ENCODE measurements at regions not wholly inside any gene's neighbourhood (a gene's known extent, or its start where the extent isn't known, plus 50 kb on each side); places are given as distances from the start of the nearest gene placed in this dataset.
A peak's percentile ranks its signal among the peaks of the same experiment; 100 is the strongest.
"Not testable (repeated sequence)": the region's sequence is repeated elsewhere in the genome, so short reads cannot be mapped to it uniquely, and the experiment has no call there.

DNA sequence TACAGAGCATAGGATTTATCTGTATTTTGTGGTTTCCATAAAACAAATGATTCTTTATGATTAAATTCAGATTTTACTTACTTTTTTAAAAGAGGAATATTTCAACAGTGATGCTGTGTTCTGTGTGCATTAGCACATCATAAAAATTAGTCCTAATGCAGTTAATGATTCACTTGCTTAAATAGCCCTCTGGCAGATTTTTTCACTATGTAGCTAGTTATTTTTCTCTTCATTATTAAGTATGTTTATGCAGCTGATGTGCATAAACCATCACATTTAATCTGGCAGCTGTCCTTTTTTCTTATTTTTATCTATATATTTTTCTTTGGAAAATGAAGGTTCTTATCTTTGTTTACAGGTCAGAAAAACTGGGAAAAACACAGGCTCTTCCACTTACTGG lies 127.2 kb downstream of the ZNF486 start:
- no peak for TF ChIP-seq POLR2A (IDR thresholded peaks at IDR 0.05)
- TF ChIP-seq, protein P1, sequence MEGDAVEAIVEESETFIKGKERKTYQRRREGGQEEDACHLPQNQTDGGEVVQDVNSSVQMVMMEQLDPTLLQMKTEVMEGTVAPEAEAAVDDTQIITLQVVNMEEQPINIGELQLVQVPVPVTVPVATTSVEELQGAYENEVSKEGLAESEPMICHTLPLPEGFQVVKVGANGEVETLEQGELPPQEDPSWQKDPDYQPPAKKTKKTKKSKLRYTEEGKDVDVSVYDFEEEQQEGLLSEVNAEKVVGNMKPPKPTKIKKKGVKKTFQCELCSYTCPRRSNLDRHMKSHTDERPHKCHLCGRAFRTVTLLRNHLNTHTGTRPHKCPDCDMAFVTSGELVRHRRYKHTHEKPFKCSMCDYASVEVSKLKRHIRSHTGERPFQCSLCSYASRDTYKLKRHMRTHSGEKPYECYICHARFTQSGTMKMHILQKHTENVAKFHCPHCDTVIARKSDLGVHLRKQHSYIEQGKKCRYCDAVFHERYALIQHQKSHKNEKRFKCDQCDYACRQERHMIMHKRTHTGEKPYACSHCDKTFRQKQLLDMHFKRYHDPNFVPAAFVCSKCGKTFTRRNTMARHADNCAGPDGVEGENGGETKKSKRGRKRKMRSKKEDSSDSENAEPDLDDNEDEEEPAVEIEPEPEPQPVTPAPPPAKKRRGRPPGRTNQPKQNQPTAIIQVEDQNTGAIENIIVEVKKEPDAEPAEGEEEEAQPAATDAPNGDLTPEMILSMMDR (IDR thresholded peaks at IDR 0.05): no peak
- peaks cover 0 to 5% (median 0%) of the 10 kb centered on the region in 4 donors for H3K9me3 ChIP-seq
- H3K27ac ChIP-seq: no peak overlapping the region
- H3K4me3 ChIP-seq: no peak overlapping the region
- no peaks in the 10 kb centered on the region for H3K4me1 ChIP-seq
- no peak for DNase-seq
- no peaks in the 10 kb centered on the region for H3K27me3 ChIP-seq
- H3K36me3 ChIP-seq: no peaks in the 10 kb centered on the region

GRCh38 chr19:20292520-20292919 lies 125.5 kb downstream of the ZNF486 start:
- H3K4me1 ChIP-seq, H3K36me3 ChIP-seq, DNase-seq, H3K4me3 ChIP-seq, H3K9me3 ChIP-seq, H3K27me3 ChIP-seq, H3K27ac ChIP-seq: not testable (repeated sequence)

DNA sequence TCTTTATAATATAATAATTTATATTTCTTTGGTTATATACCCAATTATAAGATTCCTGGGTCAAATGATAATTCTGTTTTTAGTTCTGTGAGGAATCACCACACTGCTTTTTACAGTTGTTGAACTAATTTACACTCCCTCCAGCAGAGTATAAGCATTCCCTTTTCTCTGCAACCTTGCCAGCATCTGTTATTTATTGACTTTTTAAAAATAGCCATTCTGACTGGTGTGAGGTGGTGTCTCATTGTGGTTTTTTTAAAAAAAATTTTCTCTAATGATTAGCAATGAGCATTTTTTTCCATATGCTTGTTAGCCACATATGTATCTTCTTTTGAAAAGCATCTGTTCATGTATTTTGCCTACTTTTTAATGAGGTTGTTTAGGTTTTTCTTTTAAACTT lies 122.2 kb downstream of the ZNF486 start:
- H3K27ac ChIP-seq: no peak overlapping the region
- H3K9me3 ChIP-seq: no peaks in the 10 kb centered on the region
- H3K4me1 ChIP-seq: no peaks in the 10 kb centered on the region
- no peak for TF ChIP-seq POLR2A (IDR thresholded peaks at IDR 0.05)
- TF ChIP-seq, protein P1 (IDR thresholded peaks at IDR 0.05): no peak
- no peak overlapping the region for H3K4me3 ChIP-seq
- DNase-seq: no peak
- H3K36me3 ChIP-seq: no peaks in the 10 kb centered on the region
- no peaks in the 10 kb centered on the region for H3K27me3 ChIP-seq

DNA sequence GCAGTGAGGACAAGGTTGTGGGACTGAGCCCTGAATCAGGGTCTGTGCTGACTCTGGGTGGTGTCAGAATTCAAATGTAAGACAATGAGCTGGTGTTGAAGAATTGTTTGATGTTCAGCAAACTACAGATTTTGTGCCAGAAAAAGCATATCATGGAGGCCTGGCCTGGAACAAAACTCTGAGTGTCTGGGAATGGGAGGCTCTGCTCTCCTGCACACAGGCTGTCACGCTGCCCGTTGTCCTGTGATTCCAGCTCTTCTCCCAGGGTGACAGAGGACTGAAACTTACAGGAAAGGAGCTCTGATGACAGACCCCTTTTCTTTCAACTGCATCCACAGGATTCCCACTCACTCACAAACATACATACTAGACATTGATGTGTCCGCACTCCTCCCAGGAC lies 120.1 kb downstream of the ZNF486 start:
- no peak for TF ChIP-seq POLR2A (IDR thresholded peaks at IDR 0.05)
- TF ChIP-seq, protein P1 (IDR thresholded peaks at IDR 0.05): no peak
- no peak for DNase-seq

DNA sequence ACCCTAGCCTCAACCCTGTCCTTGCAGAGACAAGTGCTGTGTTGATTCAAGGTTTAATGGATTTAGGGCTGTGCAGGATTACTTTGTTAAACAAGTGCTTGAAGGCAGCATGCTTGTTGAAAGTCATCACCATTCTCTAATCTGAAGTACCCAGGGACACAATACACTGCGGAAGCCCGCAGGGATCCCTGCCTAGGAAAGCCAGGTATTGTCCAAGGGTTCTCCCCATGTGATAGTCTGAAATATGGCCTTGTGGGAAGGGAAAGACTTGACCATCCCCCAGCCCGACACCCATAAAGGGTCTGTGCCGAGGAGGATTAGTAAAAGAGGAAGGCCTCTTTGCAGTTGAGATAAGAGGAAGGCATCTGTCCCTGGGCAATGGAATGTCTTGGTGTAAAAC lies 118.9 kb downstream of the ZNF486 start:
- not testable (repeated sequence) for DNase-seq, H3K27ac ChIP-seq, H3K4me1 ChIP-seq, H3K4me3 ChIP-seq, H3K27me3 ChIP-seq, H3K9me3 ChIP-seq, H3K36me3 ChIP-seq

More for the DNA sequence above, 120.1 kb downstream of the ZNF486 start:
- Histone ChIP-seq H3K27me3 (no peaks in the 10 kb centered on the region), H3K9me3 (no peaks in the 10 kb centered on the region), H3K27ac (no peak overlapping the region), H3K4me3 (no peak overlapping the region), H3K4me1 (no peaks in the 10 kb centered on the region), H3K36me3 (no peaks in the 10 kb centered on the region)

- H3K4me3 ChIP-seq: no peak overlapping the region
- H3K27me3 ChIP-seq: no peaks in the 10 kb centered on the region
- H3K36me3 ChIP-seq: no peaks in the 10 kb centered on the region
- no peaks in the 10 kb centered on the region for H3K4me1 ChIP-seq
- no peak for DNase-seq
- H3K27ac ChIP-seq: no peak overlapping the region
- TF ChIP-seq, protein P1 (IDR thresholded peaks at IDR 0.05): no peak
- TF ChIP-seq POLR2A (IDR thresholded peaks at IDR 0.05): no peak
- no peaks in the 10 kb centered on the region for H3K9me3 ChIP-seq
These were observed 112.5 kb downstream of the ZNF486 start for GRCh38 chr19:20279516-20279915.

DNA sequence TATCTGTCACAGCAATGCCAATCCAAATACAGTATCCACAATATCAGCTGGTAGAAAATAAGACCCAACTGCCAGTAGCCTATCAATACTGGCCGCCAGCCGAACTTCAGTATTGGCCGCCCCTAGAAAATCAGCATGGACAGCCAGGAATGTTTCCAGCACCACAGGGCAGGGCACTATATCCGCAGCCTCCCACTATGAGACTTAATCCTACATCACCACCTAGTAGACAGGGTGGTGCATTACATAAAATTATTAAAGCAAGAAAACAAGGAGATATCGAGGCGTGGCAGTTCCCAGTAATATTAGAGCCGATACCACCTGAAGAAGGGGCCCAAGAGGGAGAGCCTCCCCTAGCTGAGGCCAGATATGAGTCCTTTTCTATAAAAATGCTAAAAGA lies 111.3 kb downstream of the ZNF486 start:
- TF ChIP-seq, protein P1 (IDR thresholded peaks at IDR 0.05): peak in 5 of 6 experiments; percentile 28 to 61 (median 45)
- no peak for TF ChIP-seq POLR2A (IDR thresholded peaks at IDR 0.05)
- Histone ChIP-seq H3K27me3 (no peaks in the 10 kb centered on the region), H3K4me1 (no peaks in the 10 kb centered on the region), H3K36me3 (no peaks in the 10 kb centered on the region), H3K9me3 (no peaks in the 10 kb centered on the region), H3K27ac (no peak overlapping the region), H3K4me3 (no peak overlapping the region)
- DNase-seq: peak in 1 of 3 donors; percentile 28

GRCh38 chr19:20276732-20277082 lies 109.7 kb downstream of the ZNF486 start:
- H3K4me3 ChIP-seq, H3K36me3 ChIP-seq, H3K27me3 ChIP-seq, DNase-seq, H3K27ac ChIP-seq, H3K4me1 ChIP-seq, H3K9me3 ChIP-seq: not testable (repeated sequence)
